ENCODE measurements at regions not wholly inside any gene's neighbourhood (a gene's known extent, or its start where the extent isn't known, plus 50 kb on each side); places are given as distances from the start of the nearest gene placed in this dataset.
"Not testable (repeated sequence)": the region's sequence is repeated elsewhere in the genome, so short reads cannot be mapped to it uniquely, and the experiment has no call there.

DNA sequence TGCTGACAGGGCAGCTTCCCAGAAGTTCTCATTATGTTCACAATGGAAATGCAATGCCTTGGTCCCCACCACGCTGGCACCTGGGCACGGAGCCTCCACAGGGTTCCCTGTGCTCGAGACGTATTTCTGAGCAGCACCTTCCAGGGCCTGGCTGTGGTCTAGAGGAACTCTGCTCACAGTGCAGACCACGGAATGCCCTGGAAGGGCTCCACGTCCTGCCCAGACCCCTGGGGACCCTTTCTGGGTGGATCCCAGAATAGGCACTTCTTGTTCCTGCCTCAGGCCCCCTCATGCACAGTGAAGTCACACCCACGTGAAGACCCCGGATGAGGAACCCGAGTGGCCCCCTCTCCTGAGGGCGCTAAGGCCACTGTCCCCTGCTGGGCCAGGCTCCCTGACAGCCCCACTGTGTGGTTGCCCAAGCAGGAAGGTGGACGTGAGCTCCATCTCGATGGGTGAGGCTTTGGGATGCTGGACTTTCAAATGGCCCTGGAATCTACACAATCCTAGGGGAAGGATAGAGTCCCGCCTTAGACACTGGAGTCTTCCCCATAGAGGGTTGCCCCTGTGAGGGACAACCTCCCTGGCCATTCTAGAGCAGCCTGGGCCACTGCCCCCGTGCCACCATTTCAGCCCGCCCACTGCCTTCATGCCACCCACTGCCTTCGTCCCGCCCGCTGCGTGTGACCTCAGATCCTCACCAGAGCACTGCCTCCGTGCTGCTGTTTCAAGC lies 1106.8 kb downstream of the BRD1 start:
- in situ Hi-C loops (cut with MboI; ENCODE audit: low pct_unique_long_range_greater_than_20kb in 2 of 9, low sequenced_read_pairs in 9 of 9, unreplicated experiment in 9 of 9): no loop called here
- 13 to 100% (median 63%) methylated on average over 1 to 9 of the region's 20 CpGs; no CpG with 5 or more reads in 4 of the 10 experiments for WGBS, 10 experiments
- Histone ChIP-seq H3K4me1 (replicated peaks in 1 of 2) (no peaks in the 10 kb centered on the region), H3K27ac (no peak overlapping the region), H3K4me3 (no peak overlapping the region)
- ATAC-seq (replicated peaks in 6 of 8): no peak

DNA sequence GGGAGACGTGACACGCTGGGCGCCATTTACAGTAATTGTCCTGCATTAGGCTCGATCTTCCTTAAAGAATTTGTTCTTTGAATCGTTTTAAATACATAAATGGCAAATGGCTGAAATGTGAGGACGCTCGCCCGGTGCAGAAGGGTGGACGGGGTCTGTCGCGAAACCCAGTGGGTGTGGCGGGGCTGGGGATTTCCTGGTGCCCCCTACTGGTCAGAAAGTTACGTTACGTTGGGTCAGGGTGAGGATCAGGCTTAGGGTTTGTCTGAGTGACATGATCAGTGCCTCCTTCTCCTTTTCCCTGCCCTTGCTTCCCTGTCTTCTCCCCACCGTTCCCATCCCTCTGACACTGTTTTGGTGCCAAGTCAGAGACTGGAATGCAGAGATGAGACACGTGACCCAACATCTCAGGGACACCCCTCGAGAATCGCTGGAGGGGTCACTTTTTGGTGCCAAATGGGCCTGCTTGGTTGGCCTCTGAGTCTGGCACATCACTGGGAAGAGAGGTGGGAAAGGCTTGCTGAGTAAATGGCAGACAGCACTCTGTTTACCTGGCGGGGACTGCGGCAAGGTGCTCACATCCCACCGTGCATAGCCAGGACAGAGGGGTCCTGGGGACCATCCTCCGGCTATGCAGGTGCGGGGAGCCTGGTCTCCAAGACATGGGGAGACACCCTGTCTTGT lies 1107.6 kb downstream of the BRD1 start:
- ATAC-seq (replicated peaks in 6 of 8): peak in 1 of 8 experiments; percentile 28
- Histone ChIP-seq H3K4me3 (no peak overlapping the region), H3K4me1 (replicated peaks in 1 of 2) (no peaks in the 10 kb centered on the region), H3K27ac (no peak overlapping the region)
- WGBS, 10 experiments: 48 to 100% (median 80%) methylated on average over 1 to 11 of the region's 23 CpGs; no CpG with 5 or more reads in 1 of the 10 experiments
- in situ Hi-C loops (cut with MboI; ENCODE audit: low pct_unique_long_range_greater_than_20kb in 2 of 9, low sequenced_read_pairs in 9 of 9, unreplicated experiment in 9 of 9): no loop called here

DNA sequence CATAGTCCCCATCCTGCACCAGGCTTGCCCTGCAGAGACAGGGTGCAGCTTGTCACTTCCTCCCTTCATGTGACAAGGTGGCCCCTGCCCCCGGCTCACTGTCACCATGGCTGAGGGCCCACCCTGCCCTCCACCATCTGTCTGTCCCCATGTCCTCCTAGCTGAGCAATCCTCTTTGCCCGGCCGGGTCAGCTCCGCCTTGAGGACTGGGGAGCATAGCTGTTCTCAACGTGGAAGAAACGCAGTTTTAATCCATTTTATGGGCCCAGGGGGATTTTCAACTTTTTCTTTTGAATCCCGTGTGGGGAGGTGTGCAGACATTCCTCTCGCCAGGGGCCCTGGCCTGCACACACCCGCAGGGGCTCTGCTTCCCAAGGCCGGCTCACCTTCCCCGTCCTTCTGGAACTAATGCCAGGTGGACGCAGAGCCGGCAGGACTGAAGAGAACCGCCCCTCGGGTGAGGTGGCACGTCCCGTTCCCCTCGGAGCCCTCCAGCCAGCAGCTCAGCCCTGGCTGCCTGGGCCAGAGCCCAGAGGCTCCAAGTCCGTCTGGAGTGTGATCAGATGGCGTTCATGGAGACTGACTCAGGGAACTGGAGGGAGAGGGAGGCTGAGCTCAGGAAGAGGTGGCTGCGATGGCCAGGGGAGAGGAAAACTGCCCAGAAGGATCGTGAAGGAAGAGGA lies 1108.7 kb downstream of the BRD1 start:
- 0 to 80% (median 63%) methylated on average over 1 to 5 of the region's 22 CpGs; no CpG with 5 or more reads in 4 of the 10 experiments for WGBS, 10 experiments
- Histone ChIP-seq H3K4me1 (replicated peaks in 1 of 2) (no peaks in the 10 kb centered on the region), H3K4me3 (no peak overlapping the region), H3K27ac (no peak overlapping the region)
- peak in 1 of 8 experiments; percentile 74 for ATAC-seq (replicated peaks in 6 of 8)
- in situ Hi-C loops (cut with MboI; ENCODE audit: low pct_unique_long_range_greater_than_20kb in 2 of 9, low sequenced_read_pairs in 9 of 9, unreplicated experiment in 9 of 9): no loop called here

DNA sequence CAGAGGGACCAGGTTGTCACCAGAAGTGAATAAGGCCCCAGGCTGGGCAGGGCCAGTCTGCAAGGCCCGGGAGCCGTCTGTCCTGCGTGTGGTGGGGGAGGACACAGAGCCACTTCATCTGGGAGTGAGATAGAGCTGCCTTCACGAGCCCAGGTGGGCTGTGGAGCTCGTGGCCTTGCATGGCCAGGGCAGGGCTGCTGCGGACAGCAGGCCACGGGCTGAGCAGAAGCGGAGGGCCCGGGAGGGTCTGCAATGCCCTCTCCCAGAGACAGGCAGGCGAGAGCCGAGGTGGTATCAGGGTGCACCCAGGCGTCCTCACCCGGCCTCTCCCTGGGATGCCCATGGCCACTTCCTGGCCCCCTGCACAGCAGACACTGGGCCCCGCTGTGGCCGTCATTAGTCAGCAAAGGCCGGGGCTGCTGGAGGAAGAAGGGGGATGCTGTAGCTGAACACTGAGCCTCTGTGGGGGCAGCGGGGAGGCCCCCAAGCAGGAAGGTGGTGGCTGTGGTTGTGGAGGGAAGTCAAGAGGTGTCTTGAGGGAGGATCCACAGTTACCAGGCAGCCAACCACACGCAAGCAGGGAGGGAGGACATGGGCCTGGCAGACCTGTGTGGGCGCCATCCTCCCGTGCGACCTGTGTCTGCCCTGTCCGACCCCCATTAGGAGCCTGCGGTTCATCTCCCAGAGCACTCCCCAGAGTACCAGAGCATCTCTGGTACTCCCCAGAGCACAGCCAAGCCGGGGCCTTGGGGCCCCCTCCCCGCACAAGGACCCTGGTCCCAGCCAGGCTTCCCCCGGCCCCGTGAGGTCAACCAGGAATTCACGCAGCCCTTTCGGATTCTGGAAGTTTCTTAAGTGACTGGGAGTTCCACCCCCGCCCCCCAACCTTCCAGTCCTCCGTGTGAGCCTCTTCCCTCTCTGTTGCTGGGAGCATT lies 1109.5 kb downstream of the BRD1 start:
- Histone ChIP-seq H3K27ac (no peak overlapping the region), H3K4me3 (no peak overlapping the region), H3K4me1 (replicated peaks in 1 of 2) (no peaks in the 10 kb centered on the region)
- in situ Hi-C loops (cut with MboI; ENCODE audit: low pct_unique_long_range_greater_than_20kb in 2 of 9, low sequenced_read_pairs in 9 of 9, unreplicated experiment in 9 of 9): no loop called here
- no peak for ATAC-seq (replicated peaks in 6 of 8)
- WGBS, 10 experiments: 0 to 100% methylated on average over 2 to 3 of the region's 31 CpGs; no CpG with 5 or more reads in 8 of the 10 experiments

DNA sequence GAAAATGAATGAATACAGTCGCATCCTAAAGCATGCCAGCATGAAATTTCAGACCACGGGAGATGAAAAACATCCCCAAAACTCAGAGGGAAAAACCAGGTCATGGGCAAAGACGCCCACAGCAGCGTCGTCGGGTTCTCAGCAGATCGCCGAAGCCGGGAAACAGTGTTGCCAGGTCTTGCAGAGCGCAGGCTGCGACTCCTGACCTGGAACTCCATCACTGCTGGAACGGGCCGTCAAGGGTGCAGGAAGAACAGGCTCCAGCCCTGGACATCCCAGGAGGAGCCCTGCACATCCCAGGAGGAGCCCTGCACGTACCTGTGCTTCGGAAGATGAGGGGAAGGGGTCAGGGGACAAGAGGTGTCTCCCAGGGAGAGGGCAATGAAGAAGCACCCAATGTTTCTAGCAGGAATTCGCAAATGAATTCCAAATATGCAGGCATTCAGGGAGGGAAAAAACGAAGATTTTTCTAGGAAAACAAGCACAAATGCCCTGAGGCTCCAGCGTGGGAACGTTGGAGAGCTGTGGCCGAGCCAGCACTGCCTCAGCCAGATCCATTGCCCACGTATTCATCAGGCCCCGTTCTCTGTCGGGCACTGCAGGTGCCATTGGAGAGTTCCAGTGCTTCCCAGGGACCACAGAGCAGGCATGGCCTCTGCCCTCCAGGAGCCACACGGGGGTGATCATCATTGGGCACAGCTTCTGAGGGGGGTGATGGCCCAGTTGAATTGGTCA lies 1110.4 kb downstream of the BRD1 start:
- WGBS, 10 experiments: 22 to 91% (median 56%) methylated on average over 2 to 19 of the region's 24 CpGs
- no peak overlapping the region for H3K4me3 ChIP-seq
- no peak for ATAC-seq (replicated peaks in 6 of 8)
- H3K27ac ChIP-seq: no peak overlapping the region
- H3K4me1 ChIP-seq (replicated peaks in 1 of 2): no peaks in the 10 kb centered on the region
- in situ Hi-C loops (cut with MboI; ENCODE audit: low pct_unique_long_range_greater_than_20kb in 2 of 9, low sequenced_read_pairs in 9 of 9, unreplicated experiment in 9 of 9): no loop called here

DNA sequence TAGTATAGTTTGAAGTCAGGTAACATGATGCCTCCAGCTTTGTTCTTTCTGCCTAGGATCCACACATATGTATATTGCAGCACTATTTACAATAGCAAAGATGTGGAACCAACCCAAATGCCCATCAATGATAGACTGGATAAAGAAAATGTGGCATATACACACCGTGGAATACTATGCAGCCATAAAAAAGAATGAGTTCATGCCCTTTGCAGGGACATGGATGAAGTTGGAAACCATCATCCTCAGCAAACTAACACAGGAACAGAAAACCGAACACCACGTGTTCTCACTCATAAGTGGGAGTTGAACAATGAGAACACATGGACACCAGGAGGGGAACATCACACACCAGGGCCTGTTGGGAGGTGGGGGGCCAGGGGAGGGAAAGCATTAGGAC lies 1111.5 kb downstream of the BRD1 start:
- H3K4me1 ChIP-seq (replicated peaks in 1 of 2); H3K4me3 ChIP-seq; H3K27ac ChIP-seq; in situ Hi-C loops (cut with MboI; ENCODE audit: low pct_unique_long_range_greater_than_20kb in 2 of 9, low sequenced_read_pairs in 9 of 9, unreplicated experiment in 9 of 9); ATAC-seq (replicated peaks in 6 of 8): not testable (repeated sequence)
- WGBS, 10 experiments: 0 to 100% (median 10%) methylated on average over 1 of the region's 3 CpGs; no CpG with 5 or more reads in 6 of the 10 experiments

DNA sequence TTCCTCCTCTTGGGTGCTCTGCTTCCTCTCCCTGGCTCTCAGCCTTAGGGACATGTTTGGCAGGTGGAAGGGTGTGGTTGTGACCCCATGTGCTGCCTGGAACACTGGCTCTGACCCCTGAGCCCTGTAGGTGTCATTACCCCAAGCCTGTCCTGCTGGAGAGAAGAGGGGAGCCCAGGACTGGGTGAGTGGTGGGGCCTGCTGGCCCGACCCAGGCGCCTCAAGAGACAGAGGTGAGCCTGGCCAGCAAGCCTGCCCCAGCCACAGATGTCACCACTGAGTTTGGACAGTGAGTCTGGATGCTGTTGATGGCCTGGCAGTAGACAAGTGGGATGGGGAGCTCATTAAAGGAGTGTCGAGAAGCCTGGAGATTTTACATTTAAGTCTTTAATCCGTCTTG lies 1112.2 kb downstream of the BRD1 start:
- Histone ChIP-seq H3K4me3 (no peak overlapping the region), H3K27ac (no peak overlapping the region), H3K4me1 (replicated peaks in 1 of 2) (no peaks in the 10 kb centered on the region)
- in situ Hi-C loops (cut with MboI; ENCODE audit: low pct_unique_long_range_greater_than_20kb in 2 of 9, low sequenced_read_pairs in 9 of 9, unreplicated experiment in 9 of 9): no loop called here
- WGBS, 10 experiments: 27 to 74% methylated on average over 2 to 4 of the region's 4 CpGs; no CpG with 5 or more reads in 8 of the 10 experiments
- ATAC-seq (replicated peaks in 6 of 8): no peak

DNA sequence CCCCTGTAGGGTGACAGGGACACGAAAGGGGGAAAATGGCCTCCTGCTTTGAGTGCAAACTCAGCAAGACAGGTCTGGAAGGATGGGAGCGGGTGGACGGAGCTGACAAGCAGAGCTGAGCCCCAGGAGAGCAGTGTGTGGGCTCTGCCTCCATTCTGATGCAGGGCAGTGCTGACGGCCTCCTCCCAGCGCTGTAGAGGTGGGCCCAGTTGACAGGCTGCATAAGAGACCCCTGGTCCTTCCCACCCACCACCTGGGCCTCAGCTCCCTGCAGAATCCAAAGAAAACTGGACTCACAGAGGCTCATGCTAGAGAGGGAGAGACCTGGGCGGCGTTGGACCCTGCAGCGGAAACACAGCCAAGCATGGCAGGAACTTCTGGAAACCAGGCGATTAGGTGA lies 1113.4 kb downstream of the BRD1 start:
- Histone ChIP-seq H3K4me3 (no peak overlapping the region), H3K27ac (no peak overlapping the region), H3K4me1 (replicated peaks in 1 of 2) (no peaks in the 10 kb centered on the region)
- ATAC-seq (replicated peaks in 6 of 8): no peak
- WGBS, 10 experiments: 10 to 80% (median 60%) methylated on average over 1 to 4 of the region's 9 CpGs; no CpG with 5 or more reads in 5 of the 10 experiments
- in situ Hi-C loops (cut with MboI; ENCODE audit: low pct_unique_long_range_greater_than_20kb in 2 of 9, low sequenced_read_pairs in 9 of 9, unreplicated experiment in 9 of 9): no loop called here

DNA sequence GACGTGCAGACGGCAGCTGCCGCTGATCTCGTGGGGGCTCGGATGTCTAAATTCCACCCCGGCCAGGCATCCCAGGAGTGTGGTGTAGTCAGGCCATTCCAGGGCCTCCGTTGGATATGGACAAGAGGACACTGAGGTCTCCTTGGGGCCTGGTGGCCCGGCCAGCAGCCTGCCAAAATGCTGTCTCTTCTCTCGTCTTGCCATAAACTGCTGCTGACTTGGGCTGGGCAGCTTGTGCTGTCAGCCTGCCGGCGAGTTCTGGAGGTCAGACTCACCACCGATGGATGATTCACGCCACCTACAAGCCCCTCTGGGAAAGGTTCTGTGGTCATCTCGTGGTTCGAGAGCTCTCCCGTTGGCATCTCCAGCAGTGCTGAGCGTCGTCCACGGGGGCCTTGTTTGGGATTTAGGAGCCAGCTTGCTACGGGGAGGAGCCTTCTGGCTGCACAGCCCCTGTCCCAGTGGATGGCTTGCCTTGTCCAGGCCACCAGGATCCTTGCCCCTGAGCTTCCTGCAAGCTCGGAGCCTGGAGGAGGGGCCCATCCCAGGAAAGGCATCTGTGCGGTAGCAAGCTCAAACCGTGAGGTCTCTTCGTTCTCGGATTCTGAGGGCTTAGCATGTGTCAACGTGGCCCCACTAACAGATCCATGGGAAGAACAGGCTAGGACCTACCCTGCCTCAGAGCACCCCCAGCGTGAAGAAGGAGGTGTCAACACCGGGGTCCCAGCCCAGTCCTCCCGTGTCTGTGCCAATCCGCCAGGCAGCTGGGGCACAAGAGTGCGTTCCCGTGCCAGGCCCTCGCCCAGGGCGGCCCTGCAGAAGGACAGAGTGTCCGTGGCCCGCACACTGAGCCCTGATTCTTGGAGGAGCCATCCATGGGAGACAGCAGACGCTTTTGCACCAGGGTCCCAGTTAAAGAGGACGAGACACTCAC lies 1114.1 kb downstream of the BRD1 start:
- H3K4me3 ChIP-seq: no peak overlapping the region
- in situ Hi-C loops (cut with MboI; ENCODE audit: low pct_unique_long_range_greater_than_20kb in 2 of 9, low sequenced_read_pairs in 9 of 9, unreplicated experiment in 9 of 9): no loop called here
- H3K27ac ChIP-seq: no peak overlapping the region
- WGBS, 10 experiments: 5 to 90% (median 62%) methylated on average over 2 to 16 of the region's 38 CpGs; no CpG with 5 or more reads in 3 of the 10 experiments
- peak in 1 of 8 experiments; percentile 29 for ATAC-seq (replicated peaks in 6 of 8)
- H3K4me1 ChIP-seq (replicated peaks in 1 of 2): no peaks in the 10 kb centered on the region

DNA sequence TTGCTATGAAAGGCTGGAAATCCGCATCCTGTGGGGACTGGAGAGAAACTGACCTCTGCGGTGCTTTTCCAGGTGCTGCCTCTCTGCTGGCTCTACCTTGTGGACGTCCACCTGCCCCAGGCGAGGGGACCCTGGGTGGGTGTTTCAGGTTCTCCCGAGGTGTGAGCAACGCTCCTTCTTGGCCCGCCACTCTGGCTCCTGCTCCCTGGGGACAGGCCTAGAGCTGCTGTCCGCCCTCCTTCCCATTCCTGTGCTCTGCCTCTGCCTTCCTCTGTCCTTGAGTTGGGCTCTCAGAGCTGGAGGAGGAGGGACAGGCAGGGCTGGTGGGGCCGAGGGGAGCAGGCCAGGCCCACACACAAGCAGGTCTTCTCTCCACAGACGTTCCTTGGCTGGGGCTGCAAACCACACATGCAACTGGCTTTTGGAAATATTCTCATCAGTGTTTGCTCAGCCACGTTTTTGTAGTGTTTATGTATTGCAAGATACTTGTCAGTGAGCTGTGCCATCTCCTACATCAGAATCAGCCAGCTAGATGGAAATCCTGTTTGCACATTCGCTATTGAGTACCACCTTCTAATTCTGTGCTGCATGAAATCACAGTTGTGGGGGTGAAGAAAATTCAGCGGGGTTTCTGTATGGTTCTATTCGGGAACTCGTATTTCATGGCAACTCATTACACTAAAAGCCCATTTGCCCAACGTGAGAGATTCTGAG lies 1115.0 kb downstream of the BRD1 start:
- ATAC-seq (replicated peaks in 6 of 8): peak in 1 of 8 experiments; percentile 9
- Histone ChIP-seq H3K4me1 (replicated peaks in 1 of 2) (no peaks in the 10 kb centered on the region), H3K27ac (no peak overlapping the region), H3K4me3 (no peak overlapping the region)
- WGBS, 10 experiments: 17 to 95% (median 55%) methylated on average over 1 to 12 of the region's 16 CpGs
- in situ Hi-C loops (cut with MboI; ENCODE audit: low pct_unique_long_range_greater_than_20kb in 2 of 9, low sequenced_read_pairs in 9 of 9, unreplicated experiment in 9 of 9): no loop called here

DNA sequence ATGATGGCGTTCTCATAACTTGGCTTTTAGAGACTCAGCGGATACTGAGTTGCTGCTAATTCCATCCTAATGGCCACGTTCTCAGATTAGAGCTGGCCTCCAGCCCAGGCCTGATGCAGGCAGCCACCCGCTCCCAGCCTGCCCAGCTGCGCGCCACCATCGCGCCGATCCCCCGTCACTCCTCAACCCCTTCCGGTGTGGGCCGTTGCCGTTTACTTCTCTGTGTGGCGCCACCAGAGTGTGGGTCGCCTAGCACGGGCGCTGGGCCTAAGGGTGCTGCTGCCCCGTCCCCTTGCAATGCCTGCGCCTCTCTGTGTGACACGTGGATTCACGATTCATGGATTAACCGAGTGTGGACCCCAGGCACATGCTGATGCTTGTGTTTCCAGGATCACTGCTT lies 1116.0 kb downstream of the BRD1 start:
- no peak overlapping the region for H3K4me3 ChIP-seq
- in situ Hi-C loops (cut with MboI; ENCODE audit: low pct_unique_long_range_greater_than_20kb in 2 of 9, low sequenced_read_pairs in 9 of 9, unreplicated experiment in 9 of 9): no loop called here
- H3K4me1 ChIP-seq (replicated peaks in 1 of 2): no peaks in the 10 kb centered on the region
- no peak for ATAC-seq (replicated peaks in 6 of 8)
- 60 to 88% (median 66%) methylated on average over 1 to 10 of the region's 22 CpGs; no CpG with 5 or more reads in 5 of the 10 experiments for WGBS, 10 experiments
- no peak overlapping the region for H3K27ac ChIP-seq
